Activated gamma-delta T cell treated with Interleukin-2 at 50 U/mL for 16 hours (primary cell): ENCODE measurements at regions not wholly inside any gene's neighbourhood (a gene's known extent, or its start where the extent isn't known, plus 50 kb on each side); places are given as distances from the start of the nearest gene placed in this dataset.

Source experiments
- DNase-seq: peaks from one replicate; pipeline ENCODE4 v3.0.0-alpha.2; 2020

- DNase-seq, result no peak
Observed at GRCh38 chr3:30269751-30270445, 336.5 kb upstream of the TGFBR2 start.

GRCh38 chr3:30271781-30272180 lies 334.6 kb upstream of the TGFBR2 start:
- no peak for DNase-seq

GRCh38 chr3:30273304-30274072 lies 332.9 kb upstream of the TGFBR2 start:
- DNase-seq, result no peak

- no peak for DNase-seq
Observed at GRCh38 chr3:30277494-30277893, 328.9 kb upstream of the TGFBR2 start.

GRCh38 chr3:30281526-30281925 lies 324.9 kb upstream of the TGFBR2 start:
- no peak for DNase-seq

- DNase-seq, result no peak
Observed at GRCh38 chr3:30282154-30282696, 324.2 kb upstream of the TGFBR2 start.

GRCh38 chr3:30285188-30286006 lies 321.0 kb upstream of the TGFBR2 start:
- DNase-seq, result no peak

GRCh38 chr3:30286007-30286669 lies 320.3 kb upstream of the TGFBR2 start:
- DNase-seq, result no peak

- no peak for DNase-seq
Observed at GRCh38 chr3:30286811-30287210, 319.6 kb upstream of the TGFBR2 start.

GRCh38 chr3:30288830-30289229 lies 317.6 kb upstream of the TGFBR2 start:
- DNase-seq, result no peak

GRCh38 chr3:30289324-30289723 lies 317.1 kb upstream of the TGFBR2 start:
- no peak for DNase-seq

GRCh38 chr3:30289766-30290165 lies 316.6 kb upstream of the TGFBR2 start:
- DNase-seq, result no peak

GRCh38 chr3:30290479-30290878 lies 315.9 kb upstream of the TGFBR2 start:
- DNase-seq, result no peak

GRCh38 chr3:30292192-30292893 lies 314.1 kb upstream of the TGFBR2 start:
- DNase-seq, result no peak

GRCh38 chr3:30293621-30294240 lies 312.7 kb upstream of the TGFBR2 start:
- DNase-seq, result no peak

- DNase-seq, result no peak
Observed at GRCh38 chr3:30294241-30294667, 312.1 kb upstream of the TGFBR2 start.

GRCh38 chr3:30297112-30297511 lies 309.3 kb upstream of the TGFBR2 start:
- no peak for DNase-seq

GRCh38 chr3:30299674-30300385 lies 306.6 kb upstream of the TGFBR2 start:
- DNase-seq, result no peak

GRCh38 chr3:30300809-30301208 lies 305.6 kb upstream of the TGFBR2 start:
- DNase-seq, result no peak

- no peak for DNase-seq
Observed at GRCh38 chr3:30302027-30302426, 304.4 kb upstream of the TGFBR2 start.

GRCh38 chr3:30303770-30304169 lies 302.6 kb upstream of the TGFBR2 start:
- DNase-seq, result no peak
